ENCODE measurements at regions not wholly inside any gene's neighbourhood (a gene's known extent, or its start where the extent isn't known, plus 50 kb on each side); places are given as distances from the start of the nearest gene placed in this dataset.

DNA sequence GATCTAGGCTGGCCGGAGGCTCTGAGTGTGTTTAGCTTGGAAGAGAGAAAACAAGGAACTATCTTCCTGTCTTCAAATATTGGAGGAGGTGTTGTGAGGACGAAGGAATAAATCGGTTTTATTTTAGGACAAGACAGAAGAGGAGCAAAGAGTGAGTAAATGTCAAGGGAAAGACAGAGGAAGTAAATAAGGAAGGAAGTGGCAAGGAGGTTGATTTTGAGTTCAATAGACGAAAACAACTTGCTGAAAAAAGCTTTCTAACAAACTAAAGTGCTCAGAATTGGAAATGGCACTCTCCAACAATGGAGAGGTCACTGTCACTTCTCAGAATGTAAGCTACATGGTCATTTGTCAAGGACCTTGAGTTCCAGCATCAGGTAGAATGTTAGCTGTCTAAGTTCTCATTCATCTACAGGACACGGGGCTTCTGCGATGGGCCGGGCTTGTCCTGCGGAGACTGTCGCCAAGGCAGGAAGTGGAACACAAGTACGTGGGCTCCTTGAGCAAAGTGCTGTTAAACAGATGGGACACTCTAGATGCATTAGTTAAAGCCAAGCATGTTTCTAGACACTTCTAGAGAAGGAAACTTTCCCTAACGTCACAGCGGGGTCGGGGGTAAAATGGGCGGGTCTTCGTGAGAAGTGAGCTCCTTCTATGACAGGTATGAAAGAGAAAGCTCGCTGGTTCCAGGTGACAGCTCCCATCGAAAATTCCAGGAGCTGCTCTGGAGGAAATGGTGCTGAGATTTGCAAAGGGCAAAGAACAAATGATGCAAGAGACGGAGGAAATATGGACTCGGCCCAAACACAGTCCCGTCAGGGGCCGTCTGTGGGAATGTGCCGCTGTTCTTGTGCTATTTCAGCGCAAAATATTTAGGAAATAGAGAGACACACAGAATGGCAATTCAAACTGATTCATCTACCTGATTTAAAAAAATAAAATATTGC is 103.9 kb upstream of the UBL3 start:
- TF ChIP-seq, protein P1, sequence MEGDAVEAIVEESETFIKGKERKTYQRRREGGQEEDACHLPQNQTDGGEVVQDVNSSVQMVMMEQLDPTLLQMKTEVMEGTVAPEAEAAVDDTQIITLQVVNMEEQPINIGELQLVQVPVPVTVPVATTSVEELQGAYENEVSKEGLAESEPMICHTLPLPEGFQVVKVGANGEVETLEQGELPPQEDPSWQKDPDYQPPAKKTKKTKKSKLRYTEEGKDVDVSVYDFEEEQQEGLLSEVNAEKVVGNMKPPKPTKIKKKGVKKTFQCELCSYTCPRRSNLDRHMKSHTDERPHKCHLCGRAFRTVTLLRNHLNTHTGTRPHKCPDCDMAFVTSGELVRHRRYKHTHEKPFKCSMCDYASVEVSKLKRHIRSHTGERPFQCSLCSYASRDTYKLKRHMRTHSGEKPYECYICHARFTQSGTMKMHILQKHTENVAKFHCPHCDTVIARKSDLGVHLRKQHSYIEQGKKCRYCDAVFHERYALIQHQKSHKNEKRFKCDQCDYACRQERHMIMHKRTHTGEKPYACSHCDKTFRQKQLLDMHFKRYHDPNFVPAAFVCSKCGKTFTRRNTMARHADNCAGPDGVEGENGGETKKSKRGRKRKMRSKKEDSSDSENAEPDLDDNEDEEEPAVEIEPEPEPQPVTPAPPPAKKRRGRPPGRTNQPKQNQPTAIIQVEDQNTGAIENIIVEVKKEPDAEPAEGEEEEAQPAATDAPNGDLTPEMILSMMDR (conservative IDR thresholded peaks at IDR 0.05; ENCODE audit: low read depth, low read length): no peak
- TF ChIP-seq EZH2 (IDR thresholded peaks at IDR 0.05; ENCODE audit: borderline replicate concordance, low read depth, low read length, poor library complexity, severe bottlenecking): no peak
